ENCODE measurements at regions not wholly inside any gene's neighbourhood (a gene's known extent, or its start where the extent isn't known, plus 50 kb on each side); places are given as distances from the start of the nearest gene placed in this dataset.

DNA sequence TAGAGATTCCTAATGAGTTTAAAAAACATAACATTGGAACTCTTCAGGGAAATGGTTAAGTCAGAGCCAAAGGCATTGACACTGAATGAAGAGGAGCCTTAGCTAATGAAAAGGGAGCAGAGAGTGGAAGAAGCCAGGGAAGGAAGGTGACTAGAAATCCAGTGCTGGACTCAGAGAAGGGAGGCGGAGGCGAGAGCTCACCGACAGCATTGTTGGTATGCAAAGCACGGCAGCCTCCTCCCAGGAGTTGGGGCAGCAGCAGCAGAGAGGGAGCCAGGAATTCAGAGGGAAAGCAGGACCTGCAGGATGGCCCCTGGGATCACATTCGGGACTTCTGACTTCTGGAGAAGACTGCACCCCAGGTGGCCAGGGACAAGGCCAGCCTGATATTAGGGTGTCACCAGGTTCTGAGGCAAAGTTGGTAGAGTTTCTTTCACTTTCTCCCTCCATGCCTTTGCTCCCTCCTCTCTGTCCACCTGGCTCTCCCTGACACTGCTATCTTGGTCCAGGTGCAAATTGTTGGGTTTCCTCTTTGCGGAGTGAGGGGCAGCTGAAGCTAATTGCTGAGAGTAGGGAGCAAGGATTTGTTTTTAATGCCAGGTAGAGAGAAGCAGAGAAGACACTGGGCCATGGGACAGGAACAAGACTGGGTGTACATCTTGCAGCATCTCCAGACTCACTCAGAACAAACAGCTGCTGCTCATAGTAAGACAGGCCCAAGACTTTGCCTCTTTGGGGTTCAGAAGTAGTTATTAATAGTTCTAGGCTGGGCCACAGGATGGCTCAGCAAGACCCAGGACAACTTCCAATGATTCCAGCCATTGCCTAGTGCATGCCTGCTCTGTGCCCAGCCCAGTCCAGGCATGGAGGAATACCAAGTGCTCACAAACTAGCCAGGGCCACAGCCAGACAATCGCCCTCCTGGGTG lies 157.9 kb downstream of the TLE3 start:
- FAIRE-seq: no peak
- no peak for DNase-seq (ENCODE audit: insufficient read length, low spot score)
- no peak for TF ChIP-seq POU2F2 (IDR thresholded peaks at IDR 0.05; ENCODE audit: low read depth, low read length)
- TF ChIP-seq TAF1 (IDR thresholded peaks at IDR 0.05; ENCODE audit: low read depth, low read length): no peak
- no peak for TF ChIP-seq SPI1 (IDR thresholded peaks at IDR 0.05; ENCODE audit: low read depth, low read length)
- TF ChIP-seq PAX5 (IDR thresholded peaks at IDR 0.05; ENCODE audit: insufficient read depth, low read length, severe bottlenecking): no peak
- TF ChIP-seq POLR2AphosphoS5 (IDR thresholded peaks at IDR 0.05; ENCODE audit: low read depth, low read length): no peak
- TF ChIP-seq POLR2A (IDR thresholded peaks at IDR 0.05; ENCODE audit: low read depth, low read length): no peak

- no peak for FAIRE-seq
Observed at GRCh38 chr15:69940441-69941300, 157.0 kb downstream of the TLE3 start.

DNA sequence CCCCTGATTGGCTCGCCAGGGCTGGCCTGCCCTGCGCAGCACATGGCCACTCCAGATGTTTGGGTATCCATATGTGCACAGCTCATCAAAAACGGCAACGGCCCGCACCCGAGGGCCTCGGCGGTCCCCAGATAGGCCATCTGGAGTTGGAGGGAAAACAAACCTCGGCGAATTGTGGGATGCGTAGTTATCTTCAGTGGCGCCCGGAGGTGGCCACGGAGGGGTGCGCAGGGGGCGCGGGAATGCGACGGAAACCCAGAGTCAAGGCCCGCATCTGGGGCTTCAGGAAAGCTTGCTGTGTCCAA lies 156.5 kb downstream of the TLE3 start:
- no peak for TF ChIP-seq POLR2A (IDR thresholded peaks at IDR 0.05; ENCODE audit: low read depth, low read length)
- TF ChIP-seq PAX5 (IDR thresholded peaks at IDR 0.05; ENCODE audit: insufficient read depth, low read length, severe bottlenecking): no peak
- TF ChIP-seq TAF1 (IDR thresholded peaks at IDR 0.05; ENCODE audit: low read depth, low read length): no peak
- DNase-seq (ENCODE audit: insufficient read length, low spot score): no peak
- FAIRE-seq: no peak

More at GRCh38 chr15:69940441-69941300, 157.0 kb downstream of the TLE3 start:
- DNase-seq (ENCODE audit: insufficient read length, low spot score): no peak
- TF ChIP-seq TAF1 (IDR thresholded peaks at IDR 0.05; ENCODE audit: low read depth, low read length) (no peak), PAX5 (IDR thresholded peaks at IDR 0.05; ENCODE audit: insufficient read depth, low read length, severe bottlenecking) (no peak), POLR2AphosphoS5 (IDR thresholded peaks at IDR 0.05; ENCODE audit: low read depth, low read length) (no peak), POU2F2 (IDR thresholded peaks at IDR 0.05; ENCODE audit: low read depth, low read length) (no peak)

GRCh38 chr15:69941706-69942495 lies 155.8 kb downstream of the TLE3 start:
- FAIRE-seq: no peak
- TF ChIP-seq PAX5 (IDR thresholded peaks at IDR 0.05; ENCODE audit: insufficient read depth, low read length, severe bottlenecking): no peak
- TF ChIP-seq POU2F2 (IDR thresholded peaks at IDR 0.05; ENCODE audit: low read depth, low read length): no peak
- TF ChIP-seq POLR2A (IDR thresholded peaks at IDR 0.05; ENCODE audit: low read depth, low read length): no peak
- TF ChIP-seq SPI1 (IDR thresholded peaks at IDR 0.05; ENCODE audit: low read depth, low read length): no peak
- no peak for TF ChIP-seq POLR2AphosphoS5 (IDR thresholded peaks at IDR 0.05; ENCODE audit: low read depth, low read length)
- TF ChIP-seq TAF1 (IDR thresholded peaks at IDR 0.05; ENCODE audit: low read depth, low read length): no peak
- no peak for DNase-seq (ENCODE audit: insufficient read length, low spot score)

GRCh38 chr15:69943637-69944036 lies 154.1 kb downstream of the TLE3 start:
- DNase-seq (ENCODE audit: insufficient read length, low spot score) (no peak), FAIRE-seq (no peak)
- no peak for TF ChIP-seq SPI1 (IDR thresholded peaks at IDR 0.05; ENCODE audit: low read depth, low read length)
- no peak for TF ChIP-seq PAX5 (IDR thresholded peaks at IDR 0.05; ENCODE audit: insufficient read depth, low read length, severe bottlenecking)
- TF ChIP-seq POU2F2 (IDR thresholded peaks at IDR 0.05; ENCODE audit: low read depth, low read length): no peak
- TF ChIP-seq TAF1 (IDR thresholded peaks at IDR 0.05; ENCODE audit: low read depth, low read length): no peak
- TF ChIP-seq POLR2A (IDR thresholded peaks at IDR 0.05; ENCODE audit: low read depth, low read length): no peak
- TF ChIP-seq POLR2AphosphoS5 (IDR thresholded peaks at IDR 0.05; ENCODE audit: low read depth, low read length): no peak

DNA sequence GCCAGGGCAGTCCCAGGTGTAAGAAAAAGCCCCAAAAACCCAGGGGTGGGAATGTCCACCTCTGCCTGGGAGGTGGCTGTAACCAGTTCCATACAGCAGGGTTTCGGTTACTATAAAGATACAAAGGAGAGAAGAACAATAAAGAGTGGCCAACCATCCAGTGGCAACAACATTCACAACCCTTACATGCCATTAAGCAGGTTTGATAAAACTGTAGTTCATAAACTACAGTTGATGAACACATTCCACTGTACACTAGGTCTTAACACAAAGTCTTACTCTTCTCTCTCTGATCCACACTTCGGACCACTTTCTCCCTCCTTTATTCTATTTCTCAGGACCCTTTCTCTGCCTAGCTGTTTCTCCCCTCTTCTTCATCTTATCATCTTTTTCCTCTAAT lies 152.0 kb downstream of the TLE3 start:
- DNase-seq (ENCODE audit: insufficient read length, low spot score): no peak
- no peak for TF ChIP-seq POLR2A (IDR thresholded peaks at IDR 0.05; ENCODE audit: low read depth, low read length)
- TF ChIP-seq POU2F2 (IDR thresholded peaks at IDR 0.05; ENCODE audit: low read depth, low read length): no peak
- FAIRE-seq: no peak

GRCh38 chr15:69946870-69947269 lies 150.8 kb downstream of the TLE3 start:
- TF ChIP-seq TAF1 (IDR thresholded peaks at IDR 0.05; ENCODE audit: low read depth, low read length): no peak
- no peak for TF ChIP-seq SPI1 (IDR thresholded peaks at IDR 0.05; ENCODE audit: low read depth, low read length)
- no peak for TF ChIP-seq POLR2A (IDR thresholded peaks at IDR 0.05; ENCODE audit: low read depth, low read length)
- TF ChIP-seq POU2F2 (IDR thresholded peaks at IDR 0.05; ENCODE audit: low read depth, low read length): no peak
- FAIRE-seq (no peak), DNase-seq (ENCODE audit: insufficient read length, low spot score) (no peak)

DNA sequence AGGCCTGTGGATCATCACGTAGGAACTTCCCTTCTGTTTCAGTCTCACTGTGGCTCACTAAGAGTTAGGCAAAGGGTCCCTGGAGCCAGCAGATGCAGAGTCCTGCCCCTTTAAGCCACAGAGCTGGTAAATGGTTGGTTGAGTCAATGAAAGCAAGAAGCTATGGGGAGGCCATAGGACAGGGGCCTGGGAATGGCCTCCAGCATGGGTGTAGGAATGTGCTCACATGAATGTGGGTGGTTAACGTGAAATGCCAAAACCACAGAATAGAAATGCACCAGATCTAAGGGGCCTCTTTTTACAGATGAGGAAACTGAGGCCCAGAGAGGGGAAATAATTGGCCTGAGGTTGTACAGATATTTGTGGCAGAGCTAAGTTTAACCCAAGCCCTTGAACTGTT lies 150.3 kb downstream of the TLE3 start:
- DNase-seq (ENCODE audit: insufficient read length, low spot score): no peak
- TF ChIP-seq SPI1 (IDR thresholded peaks at IDR 0.05; ENCODE audit: low read depth, low read length) (no peak), POLR2A (IDR thresholded peaks at IDR 0.05; ENCODE audit: low read depth, low read length) (no peak)
- no peak for FAIRE-seq

- no peak for TF ChIP-seq POU2F2 (IDR thresholded peaks at IDR 0.05; ENCODE audit: low read depth, low read length)
- FAIRE-seq (no peak), DNase-seq (ENCODE audit: insufficient read length, low spot score) (no peak)
Observed at GRCh38 chr15:69949485-69949884, 148.2 kb downstream of the TLE3 start.
